GM21360 (cell line): ENCODE measurements at regions not wholly inside any gene's neighbourhood (a gene's known extent, or its start where the extent isn't known, plus 50 kb on each side); places are given as distances from the start of the nearest gene placed in this dataset.

Experiments used
- ATAC-seq: cut with Tn5 transposase; IDR thresholded peaks from one replicate; pipeline ENCODE4 v1.9.1; 2021; ENCODE audit warnings: mild to moderate bottlenecking, moderate library complexity; ENCODE audit not compliant: unreplicated experiment

DNA sequence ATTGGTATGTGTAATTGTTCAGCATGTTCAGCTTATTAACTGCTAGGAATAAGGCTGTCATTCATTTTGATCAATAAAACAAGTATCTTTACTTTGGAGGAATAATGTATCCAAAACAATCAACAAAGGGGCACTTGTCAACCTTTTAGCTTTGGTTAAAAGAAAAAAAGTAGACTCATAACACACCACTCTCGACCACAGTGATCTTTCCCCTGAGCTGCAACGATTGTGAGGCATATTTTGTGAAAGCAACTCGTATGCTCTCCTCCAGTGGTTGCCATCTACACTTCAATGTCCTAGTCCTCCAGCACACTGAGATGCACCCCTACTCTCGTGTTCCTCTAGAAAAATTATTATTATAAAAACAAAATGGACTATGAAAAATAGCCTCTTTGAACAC, 60.1 kb upstream of the PDE7B start:
- no peak for ATAC-seq

DNA sequence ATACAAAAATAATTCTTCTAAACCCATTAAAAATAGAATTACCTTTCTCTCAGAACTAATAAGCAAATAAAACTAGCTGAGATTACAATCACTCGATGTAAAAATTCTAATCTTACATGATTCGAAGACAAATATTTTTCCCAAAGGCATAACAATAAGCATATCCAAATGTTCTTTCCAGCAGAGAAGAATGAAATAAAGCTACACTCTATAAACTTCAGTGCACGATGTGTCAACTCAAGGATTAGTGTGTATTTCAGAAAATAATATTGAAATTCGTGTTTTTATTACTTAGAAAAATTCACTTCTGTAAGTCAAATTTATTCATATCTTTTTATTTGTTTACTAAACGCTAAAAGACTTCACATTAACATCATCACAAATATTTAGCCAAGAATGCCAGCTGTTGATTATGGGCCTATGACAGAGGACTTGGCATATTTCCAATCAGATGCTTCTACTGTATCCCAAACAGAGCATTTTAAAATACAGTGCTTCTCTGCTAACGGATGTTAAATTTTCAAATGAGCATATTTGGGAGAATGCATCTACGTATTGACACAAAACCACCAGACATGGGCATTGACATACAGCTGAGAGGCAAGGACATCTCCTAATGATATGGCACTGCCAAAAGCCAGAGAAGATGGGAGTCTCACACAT, 54.7 kb upstream of the PDE7B start:
- ATAC-seq: no peak

DNA sequence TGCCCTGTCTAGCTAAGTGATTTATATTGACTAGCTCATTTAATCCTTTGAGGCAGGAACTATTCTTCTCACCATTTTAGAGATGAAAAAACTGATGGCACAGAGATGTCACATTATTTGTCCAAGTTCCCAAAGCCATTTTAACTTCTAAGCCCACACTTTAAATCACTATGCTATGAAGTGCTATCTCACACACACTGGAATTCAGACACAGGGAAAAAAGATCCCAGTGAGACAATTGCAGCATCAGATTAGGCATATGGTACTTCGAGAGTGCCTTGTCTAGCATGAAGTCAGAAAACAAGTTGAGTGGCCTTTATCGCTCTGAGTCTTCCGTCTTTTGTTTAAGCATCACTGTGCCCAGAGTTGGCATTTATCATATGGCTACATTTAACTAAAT, 54.1 kb upstream of the PDE7B start:
- no peak for ATAC-seq

DNA sequence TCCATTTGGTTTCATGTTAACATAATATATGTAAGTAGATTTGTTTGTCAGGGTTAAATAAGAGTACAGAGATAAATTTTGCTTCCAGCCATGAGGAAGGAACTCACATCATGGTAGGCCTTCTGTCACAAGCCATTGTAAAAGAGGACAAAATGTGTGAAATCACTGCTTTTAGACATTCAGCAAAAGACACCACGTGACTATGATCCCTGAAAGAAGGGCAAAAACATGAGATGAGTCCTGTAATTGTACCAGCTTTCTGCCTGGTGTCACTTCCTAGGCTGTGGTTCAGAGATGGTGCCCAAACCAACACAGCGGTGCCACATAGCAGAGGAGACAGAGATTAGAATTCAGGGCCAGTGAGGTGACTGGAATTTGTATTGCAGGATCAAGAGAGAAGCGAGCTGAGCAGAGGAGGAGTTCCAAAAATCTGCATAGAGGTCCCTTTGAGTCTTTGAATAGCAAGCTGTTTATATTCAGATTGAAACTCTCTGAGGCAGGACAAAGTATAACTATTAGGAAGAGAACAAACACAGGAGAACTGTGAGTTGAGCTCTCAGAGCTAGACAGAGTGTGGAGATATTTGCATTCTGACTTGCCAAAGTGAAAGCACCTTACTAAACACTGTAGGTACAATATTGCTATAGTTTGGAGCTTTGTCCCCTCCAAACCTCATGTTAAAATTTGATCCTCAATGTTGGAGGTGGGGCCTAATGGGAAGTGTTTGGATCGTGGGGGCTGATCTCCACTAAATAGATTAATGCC, 52.6 kb upstream of the PDE7B start:
- no peak for ATAC-seq
